Pons (tissue), 1 donor: ENCODE measurements at regions not wholly inside any gene's neighbourhood (a gene's known extent, or its start where the extent isn't known, plus 50 kb on each side); places are given as distances from the start of the nearest gene placed in this dataset.

Source experiments
- DNase-seq: peaks from one replicate; pipeline ENCODE4 v3.0.0-alpha.2; 2016; ENCODE audit warnings: low spot score

DNA sequence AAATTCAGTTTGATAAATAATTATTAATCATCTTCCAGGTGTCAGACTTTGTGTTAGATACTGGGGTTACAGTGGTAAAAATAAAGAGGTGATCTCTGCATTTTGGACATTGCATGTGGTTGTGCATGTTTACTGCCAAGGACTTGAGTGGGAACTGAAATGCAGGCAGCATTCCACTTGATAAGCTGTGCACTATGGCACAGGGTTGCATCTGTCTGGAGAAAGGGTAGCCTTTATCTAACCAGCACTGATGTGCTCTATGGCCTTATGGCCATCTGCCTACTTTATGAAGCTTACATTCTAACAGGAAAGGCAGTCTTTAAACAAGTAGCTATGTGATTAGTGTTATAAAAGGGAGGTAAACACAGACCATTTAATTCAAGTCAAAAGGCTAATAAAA, 53.0 kb upstream of the MLIP start:
- DNase-seq: no peak

DNA sequence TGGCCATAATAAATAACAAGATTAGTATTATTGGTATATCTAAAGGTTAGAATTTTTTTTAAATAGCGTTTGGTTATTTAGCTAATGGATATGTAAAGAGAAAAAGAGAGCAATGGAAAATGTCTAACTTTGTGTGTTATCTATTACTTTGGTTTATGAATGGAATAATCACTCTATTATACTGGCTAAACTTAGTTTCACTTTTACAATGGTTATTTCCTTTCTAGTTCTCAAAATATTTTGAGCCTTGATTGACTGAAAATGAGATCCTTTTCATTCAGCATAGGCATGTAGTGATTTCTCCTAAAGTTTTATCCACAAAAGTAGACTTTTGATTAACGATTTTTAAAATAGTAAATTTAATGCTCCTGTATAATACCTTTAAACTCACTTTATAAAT, 51.6 kb upstream of the MLIP start:
- DNase-seq: no peak

DNA sequence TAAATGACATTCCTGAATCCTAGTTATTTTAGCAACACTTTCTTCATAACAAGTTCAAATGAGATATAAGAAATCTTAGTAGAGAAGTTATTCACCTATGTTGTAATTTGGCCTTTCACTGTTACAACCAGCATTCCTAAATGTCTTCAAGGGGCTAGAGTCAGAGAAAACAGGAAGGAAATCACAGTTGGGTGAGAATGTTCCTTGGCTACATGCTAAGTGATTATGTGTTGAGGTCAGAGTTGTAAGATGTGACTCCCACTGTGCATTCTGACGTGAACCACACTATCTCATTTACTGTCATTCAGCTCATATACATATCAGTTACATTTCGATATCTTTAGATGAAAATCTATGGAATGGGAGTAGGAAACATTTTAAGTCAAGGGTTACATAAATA, 51.0 kb upstream of the MLIP start:
- DNase-seq: no peak
